ENCODE measurements at regions not wholly inside any gene's neighbourhood (a gene's known extent, or its start where the extent isn't known, plus 50 kb on each side); places are given as distances from the start of the nearest gene placed in this dataset.

- Histone ChIP-seq H3K4me2 (ENCODE audit: low read depth, low read length, poor library complexity, severe bottlenecking) (no peak overlapping the region), H3K4me3 (ENCODE audit: low read length, poor library complexity, severe bottlenecking) (no peak overlapping the region), H4K20me1 (ENCODE audit: insufficient read depth, low read length, poor library complexity, severe bottlenecking) (no peaks in the 10 kb centered on the region), H3K9ac (ENCODE audit: low read depth, low read length, poor library complexity, severe bottlenecking) (no peak overlapping the region), H3K36me3 (ENCODE audit: insufficient read depth, low read length) (no peaks in the 10 kb centered on the region), H3K27me3 (ENCODE audit: insufficient read depth, low read length, poor library complexity, severe bottlenecking) (no peaks in the 10 kb centered on the region), H3K9me3 (ENCODE audit: insufficient read depth, low read depth, low read length) (peaks cover 10% of the 10 kb centered on the region; the same call in 1 of the 2 replicates), H2AFZ (ENCODE audit: low read length) (no peak overlapping the region), H3K9me2 (replicated peaks; ENCODE audit: low read depth, low read length) (no peaks in the 10 kb centered on the region), H3F3A (ENCODE audit: low read depth) (no peaks in the 10 kb centered on the region), H3K4me1 (ENCODE audit: insufficient read depth, low read length, poor library complexity, severe bottlenecking) (no peaks in the 10 kb centered on the region), H3K79me2 (ENCODE audit: insufficient read depth, low read length) (no peaks in the 10 kb centered on the region)
- TF ChIP-seq, protein P1, sequence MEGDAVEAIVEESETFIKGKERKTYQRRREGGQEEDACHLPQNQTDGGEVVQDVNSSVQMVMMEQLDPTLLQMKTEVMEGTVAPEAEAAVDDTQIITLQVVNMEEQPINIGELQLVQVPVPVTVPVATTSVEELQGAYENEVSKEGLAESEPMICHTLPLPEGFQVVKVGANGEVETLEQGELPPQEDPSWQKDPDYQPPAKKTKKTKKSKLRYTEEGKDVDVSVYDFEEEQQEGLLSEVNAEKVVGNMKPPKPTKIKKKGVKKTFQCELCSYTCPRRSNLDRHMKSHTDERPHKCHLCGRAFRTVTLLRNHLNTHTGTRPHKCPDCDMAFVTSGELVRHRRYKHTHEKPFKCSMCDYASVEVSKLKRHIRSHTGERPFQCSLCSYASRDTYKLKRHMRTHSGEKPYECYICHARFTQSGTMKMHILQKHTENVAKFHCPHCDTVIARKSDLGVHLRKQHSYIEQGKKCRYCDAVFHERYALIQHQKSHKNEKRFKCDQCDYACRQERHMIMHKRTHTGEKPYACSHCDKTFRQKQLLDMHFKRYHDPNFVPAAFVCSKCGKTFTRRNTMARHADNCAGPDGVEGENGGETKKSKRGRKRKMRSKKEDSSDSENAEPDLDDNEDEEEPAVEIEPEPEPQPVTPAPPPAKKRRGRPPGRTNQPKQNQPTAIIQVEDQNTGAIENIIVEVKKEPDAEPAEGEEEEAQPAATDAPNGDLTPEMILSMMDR (conservative IDR thresholded peaks at IDR 0.05; ENCODE audit: low read length): no peak
- no peak for TF ChIP-seq EZH2phosphoT487 (IDR thresholded peaks at IDR 0.05; ENCODE audit: borderline replicate concordance)
Observed at GRCh38 chr15:85979929-85980328, 99.7 kb upstream of the AGBL1 start.

DNA sequence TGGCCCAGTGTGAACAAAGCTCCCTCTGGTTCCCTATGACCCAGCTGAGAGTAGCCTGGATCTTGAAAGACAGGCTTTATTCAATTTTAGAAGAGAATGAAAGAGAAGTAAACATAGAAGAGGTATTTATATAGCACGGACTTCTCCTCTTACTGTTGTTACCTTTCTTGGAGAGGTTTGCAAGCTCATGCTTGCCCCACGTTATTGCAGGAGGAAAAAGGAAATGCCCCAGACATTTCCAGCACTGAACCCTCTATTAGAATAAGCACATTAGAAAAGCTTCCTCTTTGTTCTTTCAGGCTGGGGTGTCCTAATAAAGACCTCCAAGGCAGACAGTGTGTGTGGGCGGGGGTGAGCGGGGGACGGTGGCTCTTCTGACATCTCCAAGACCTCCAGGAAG is 98.7 kb upstream of the AGBL1 start:
- Histone ChIP-seq H3K4me2 (ENCODE audit: low read depth, low read length, poor library complexity, severe bottlenecking) (no peak overlapping the region), H4K20me1 (ENCODE audit: insufficient read depth, low read length, poor library complexity, severe bottlenecking) (no peaks in the 10 kb centered on the region), H3K9me3 (ENCODE audit: insufficient read depth, low read depth, low read length) (peaks cover 9% of the 10 kb centered on the region; the same call in 1 of the 2 replicates), H3K36me3 (ENCODE audit: insufficient read depth, low read length) (no peaks in the 10 kb centered on the region), H3K4me3 (ENCODE audit: low read length, poor library complexity, severe bottlenecking) (no peak overlapping the region), H3K9ac (ENCODE audit: low read depth, low read length, poor library complexity, severe bottlenecking) (no peak overlapping the region), H3K79me2 (ENCODE audit: insufficient read depth, low read length) (no peaks in the 10 kb centered on the region), H2AFZ (ENCODE audit: low read length) (no peak overlapping the region), H3K4me1 (ENCODE audit: insufficient read depth, low read length, poor library complexity, severe bottlenecking) (no peaks in the 10 kb centered on the region), H3K27me3 (ENCODE audit: insufficient read depth, low read length, poor library complexity, severe bottlenecking) (no peaks in the 10 kb centered on the region), H3F3A (ENCODE audit: low read depth) (no peaks in the 10 kb centered on the region), H3K9me2 (replicated peaks; ENCODE audit: low read depth, low read length) (no peaks in the 10 kb centered on the region)
- TF ChIP-seq EZH2phosphoT487 (IDR thresholded peaks at IDR 0.05; ENCODE audit: borderline replicate concordance): no peak
- TF ChIP-seq, protein P1 (conservative IDR thresholded peaks at IDR 0.05; ENCODE audit: low read length): no peak

DNA sequence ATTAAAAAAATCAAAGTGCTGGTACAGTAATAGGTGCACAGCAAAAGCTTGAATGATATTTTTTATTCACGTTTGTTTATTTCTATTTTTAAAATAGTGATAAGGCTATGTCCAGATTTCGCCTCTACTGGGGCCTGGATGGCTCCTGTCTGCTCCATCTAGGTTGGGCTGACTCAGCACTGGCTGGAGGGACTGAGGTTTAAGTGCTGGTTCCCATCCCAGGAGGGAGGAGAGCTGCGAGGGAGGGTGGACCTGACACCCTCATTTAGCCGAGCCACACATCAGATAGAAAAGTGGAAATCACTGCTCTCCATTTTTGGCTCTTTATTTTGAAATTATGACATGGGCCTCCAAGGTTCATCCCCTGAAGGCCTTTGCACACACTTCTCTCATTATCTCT is 95.4 kb upstream of the AGBL1 start:
- no peaks in the 10 kb centered on the region for H3K4me1 ChIP-seq (ENCODE audit: insufficient read depth, low read length, poor library complexity, severe bottlenecking)
- H3K36me3 ChIP-seq (ENCODE audit: insufficient read depth, low read length): no peaks in the 10 kb centered on the region
- H3K9me2 ChIP-seq (replicated peaks; ENCODE audit: low read depth, low read length): no peaks in the 10 kb centered on the region
- TF ChIP-seq EZH2phosphoT487 (IDR thresholded peaks at IDR 0.05; ENCODE audit: borderline replicate concordance): no peak
- TF ChIP-seq, protein P1 (conservative IDR thresholded peaks at IDR 0.05; ENCODE audit: low read length): no peak
- H3K9me3 ChIP-seq (ENCODE audit: insufficient read depth, low read depth, low read length): no peaks in the 10 kb centered on the region
- no peaks in the 10 kb centered on the region for H3K79me2 ChIP-seq (ENCODE audit: insufficient read depth, low read length)
- H4K20me1 ChIP-seq (ENCODE audit: insufficient read depth, low read length, poor library complexity, severe bottlenecking): no peaks in the 10 kb centered on the region
- no peaks in the 10 kb centered on the region for H3F3A ChIP-seq (ENCODE audit: low read depth)
- no peak overlapping the region for H2AFZ ChIP-seq (ENCODE audit: low read length)
- H3K27me3 ChIP-seq (ENCODE audit: insufficient read depth, low read length, poor library complexity, severe bottlenecking): no peaks in the 10 kb centered on the region
- H3K9ac ChIP-seq (ENCODE audit: low read depth, low read length, poor library complexity, severe bottlenecking): no peak overlapping the region
- no peak overlapping the region for H3K4me2 ChIP-seq (ENCODE audit: low read depth, low read length, poor library complexity, severe bottlenecking)
- H3K4me3 ChIP-seq (ENCODE audit: low read length, poor library complexity, severe bottlenecking): no peak overlapping the region

Data from Loucy (cell line).